ENCODE measurements at regions not wholly inside any gene's neighbourhood (a gene's known extent, or its start where the extent isn't known, plus 50 kb on each side); places are given as distances from the start of the nearest gene placed in this dataset.

DNA sequence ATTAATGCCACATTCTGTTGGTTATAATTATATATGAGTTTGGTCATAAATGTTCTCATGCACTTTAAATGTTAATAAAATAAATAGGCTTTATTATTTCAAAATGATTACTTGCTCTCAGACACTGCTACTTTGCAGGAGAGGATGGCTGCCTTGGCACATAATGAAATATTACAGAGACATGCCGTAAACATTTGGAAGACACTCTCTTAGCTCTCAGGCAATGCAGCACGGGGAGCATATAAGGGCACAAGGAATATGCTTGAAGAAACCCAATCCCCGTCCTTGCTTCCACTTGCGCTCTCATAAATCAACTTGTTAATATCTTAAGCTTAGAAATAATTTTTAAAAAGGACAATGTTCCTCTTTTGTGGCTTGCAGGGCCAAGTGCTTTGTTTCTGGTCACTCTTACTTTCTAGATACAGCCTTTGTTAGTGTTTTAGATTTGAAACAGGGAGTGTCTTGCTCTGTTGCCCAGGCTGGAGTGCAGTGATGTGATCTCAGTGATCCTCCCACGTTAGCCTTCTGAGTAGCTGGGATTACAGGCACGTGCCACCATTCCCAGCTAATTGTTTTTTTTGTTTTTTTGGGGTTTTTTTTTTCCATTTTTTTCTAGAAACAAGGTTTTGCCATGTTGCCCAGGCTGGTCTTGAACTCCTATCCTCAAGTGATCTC, 445.0 kb downstream of the SPRY1 start:
- Histone ChIP-seq H3K4me1 (ENCODE audit: control insufficient read depth, insufficient read depth, low read length, poor library complexity, severe bottlenecking) (peaks cover 4% of the 10 kb centered on the region), H3K4me3 (ENCODE audit: extremely low read depth, insufficient read depth, low read length, poor library complexity, severe bottlenecking) (no peak overlapping the region), H3K9me3 (ENCODE audit: control insufficient read depth, low read length) (peaks cover 11% of the 10 kb centered on the region), H3K36me3 (ENCODE audit: control insufficient read depth, insufficient read depth, low read length) (no peaks in the 10 kb centered on the region), H3K27ac (ENCODE audit: low read depth, low read length, severe bottlenecking) (no peak overlapping the region)
- 93 to 98% methylated on average over 2 to 4 of the region's 6 CpGs for WGBS, 2 experiments (ENCODE audit: insufficient coverage in 2 of 2)

DNA sequence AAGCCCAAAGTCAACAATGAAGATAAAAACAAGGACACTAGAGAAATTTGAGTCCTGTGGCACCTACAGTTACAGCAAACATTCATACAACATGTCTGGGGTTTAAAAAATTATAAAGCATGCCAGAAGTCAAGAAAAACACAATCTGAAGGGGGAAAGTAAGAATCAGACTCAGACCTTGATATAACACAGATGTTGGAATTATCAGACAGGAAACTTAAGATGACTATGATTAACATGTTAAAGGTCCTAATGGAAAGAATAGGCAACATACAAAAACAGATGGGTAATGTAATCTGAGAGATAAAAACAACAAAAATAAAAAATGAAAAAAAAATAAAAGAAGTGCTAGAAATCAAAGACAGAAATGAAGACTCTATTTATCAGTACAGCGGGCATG, 446.5 kb downstream of the SPRY1 start:
- Histone ChIP-seq H3K36me3 (ENCODE audit: control insufficient read depth, insufficient read depth, low read length) (no peaks in the 10 kb centered on the region), H3K4me3 (ENCODE audit: extremely low read depth, insufficient read depth, low read length, poor library complexity, severe bottlenecking) (no peak overlapping the region), H3K27ac (ENCODE audit: low read depth, low read length, severe bottlenecking) (no peak overlapping the region), H3K4me1 (ENCODE audit: control insufficient read depth, insufficient read depth, low read length, poor library complexity, severe bottlenecking) (peaks cover 4% of the 10 kb centered on the region), H3K9me3 (ENCODE audit: control insufficient read depth, low read length) (peaks cover 11% of the 10 kb centered on the region)
- no CpG with 5 or more reads among the region's 1 CpG for WGBS, 2 experiments (ENCODE audit: insufficient coverage in 2 of 2)

DNA sequence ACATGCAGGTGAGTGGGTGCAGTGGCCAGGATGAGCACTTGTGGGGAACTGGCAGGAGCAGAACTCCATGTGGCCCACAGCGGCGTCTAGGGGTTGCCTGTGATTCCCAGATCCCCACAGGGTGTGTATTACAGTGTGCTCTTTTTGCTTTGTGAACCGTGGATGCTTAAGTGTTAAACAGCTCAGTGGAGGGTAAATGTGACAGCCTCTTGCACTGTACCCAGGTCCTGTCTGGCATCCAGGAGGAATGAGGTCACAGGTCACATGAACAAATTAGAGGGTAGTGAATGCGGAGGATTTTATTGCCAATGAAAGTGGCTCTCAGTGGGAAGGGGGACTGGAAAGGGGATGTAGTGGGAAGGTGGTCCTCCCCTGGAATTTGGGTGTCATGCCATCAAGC, 447.8 kb downstream of the SPRY1 start:
- peaks cover 4% of the 10 kb centered on the region for H3K4me1 ChIP-seq (ENCODE audit: control insufficient read depth, insufficient read depth, low read length, poor library complexity, severe bottlenecking)
- H3K27ac ChIP-seq (ENCODE audit: low read depth, low read length, severe bottlenecking) = no peak overlapping the region
- H3K9me3 ChIP-seq (ENCODE audit: control insufficient read depth, low read length) = peaks cover 11% of the 10 kb centered on the region
- H3K36me3 ChIP-seq (ENCODE audit: control insufficient read depth, insufficient read depth, low read length) = no peaks in the 10 kb centered on the region
- H3K4me3 ChIP-seq (ENCODE audit: extremely low read depth, insufficient read depth, low read length, poor library complexity, severe bottlenecking) = no peak overlapping the region
- WGBS, 2 experiments (ENCODE audit: insufficient coverage in 2 of 2) = 94 to 100% methylated on average over 3 to 4 of the region's 4 CpGs

DNA sequence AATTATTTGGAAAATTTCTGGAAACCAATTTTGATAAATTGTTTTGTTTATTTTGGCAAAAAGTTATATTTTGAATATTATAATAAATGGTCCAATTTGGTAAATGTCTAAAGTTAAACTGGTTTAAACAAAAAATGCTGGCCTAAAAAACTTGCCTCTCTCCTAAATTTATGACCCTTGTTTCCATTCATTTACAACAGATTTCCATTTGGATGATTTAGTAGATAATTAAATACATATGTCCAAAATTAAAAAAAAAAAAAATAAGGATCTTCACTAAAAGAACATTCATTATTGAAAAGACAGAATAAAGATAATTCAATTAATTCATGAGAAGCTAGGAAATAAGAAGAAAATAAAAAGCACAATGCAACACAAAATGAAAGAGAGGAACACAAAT, 449.5 kb downstream of the SPRY1 start:
- H3K27ac ChIP-seq (ENCODE audit: low read depth, low read length, severe bottlenecking) = no peak overlapping the region
- H3K9me3 ChIP-seq (ENCODE audit: control insufficient read depth, low read length) = peaks cover 11% of the 10 kb centered on the region
- H3K4me3 ChIP-seq (ENCODE audit: extremely low read depth, insufficient read depth, low read length, poor library complexity, severe bottlenecking) = no peak overlapping the region
- no peaks in the 10 kb centered on the region for H3K36me3 ChIP-seq (ENCODE audit: control insufficient read depth, insufficient read depth, low read length)
- H3K4me1 ChIP-seq (ENCODE audit: control insufficient read depth, insufficient read depth, low read length, poor library complexity, severe bottlenecking) = peaks cover 4% of the 10 kb centered on the region

DNA sequence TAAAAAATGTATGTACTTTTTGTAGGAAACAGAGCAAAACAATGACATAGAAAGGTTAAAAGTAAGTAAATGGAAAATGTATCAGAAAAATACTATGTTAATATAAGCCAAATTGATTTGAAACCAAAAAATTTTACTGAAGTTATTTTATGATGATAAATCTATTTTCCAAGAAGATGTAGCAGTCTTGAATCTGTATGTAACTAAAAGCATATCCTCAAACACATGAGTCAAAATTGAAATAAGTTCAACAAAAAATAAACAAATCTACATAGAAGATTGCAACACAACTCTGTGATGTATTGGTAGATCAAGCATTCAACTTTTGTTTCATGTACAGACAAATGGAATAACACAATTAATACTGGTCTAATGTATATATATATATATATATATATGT, 450.0 kb downstream of the SPRY1 start:
- Histone ChIP-seq H3K4me1 (ENCODE audit: control insufficient read depth, insufficient read depth, low read length, poor library complexity, severe bottlenecking) (peaks cover 4% of the 10 kb centered on the region), H3K27ac (ENCODE audit: low read depth, low read length, severe bottlenecking) (no peak overlapping the region), H3K9me3 (ENCODE audit: control insufficient read depth, low read length) (peaks cover 11% of the 10 kb centered on the region), H3K36me3 (ENCODE audit: control insufficient read depth, insufficient read depth, low read length) (no peaks in the 10 kb centered on the region), H3K4me3 (ENCODE audit: extremely low read depth, insufficient read depth, low read length, poor library complexity, severe bottlenecking) (no peak overlapping the region)

DNA sequence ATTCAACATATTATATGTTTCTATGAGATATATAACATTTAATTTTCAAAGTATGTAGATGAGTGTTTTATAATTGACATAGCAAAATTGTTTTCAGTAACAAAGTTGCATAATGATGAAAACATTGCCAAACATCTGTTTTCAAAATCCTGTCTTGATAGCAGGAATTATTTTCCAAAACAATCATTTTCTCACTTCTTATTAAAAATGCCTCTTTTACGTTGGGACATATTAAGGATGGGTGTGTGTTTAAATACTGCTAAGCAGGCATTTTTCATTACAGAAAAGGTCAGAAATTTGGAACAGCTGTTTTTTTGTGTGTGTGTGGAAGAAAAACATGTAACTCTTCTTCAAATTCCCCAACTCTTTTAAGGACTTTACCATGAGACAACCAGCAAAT, 452.0 kb downstream of the SPRY1 start:
- no CpG with 5 or more reads among the region's 1 CpG for WGBS, 2 experiments (ENCODE audit: insufficient coverage in 2 of 2)
- no peaks in the 10 kb centered on the region for H3K4me1 ChIP-seq (ENCODE audit: control insufficient read depth, insufficient read depth, low read length, poor library complexity, severe bottlenecking)
- no peak overlapping the region for H3K27ac ChIP-seq (ENCODE audit: low read depth, low read length, severe bottlenecking)

DNA sequence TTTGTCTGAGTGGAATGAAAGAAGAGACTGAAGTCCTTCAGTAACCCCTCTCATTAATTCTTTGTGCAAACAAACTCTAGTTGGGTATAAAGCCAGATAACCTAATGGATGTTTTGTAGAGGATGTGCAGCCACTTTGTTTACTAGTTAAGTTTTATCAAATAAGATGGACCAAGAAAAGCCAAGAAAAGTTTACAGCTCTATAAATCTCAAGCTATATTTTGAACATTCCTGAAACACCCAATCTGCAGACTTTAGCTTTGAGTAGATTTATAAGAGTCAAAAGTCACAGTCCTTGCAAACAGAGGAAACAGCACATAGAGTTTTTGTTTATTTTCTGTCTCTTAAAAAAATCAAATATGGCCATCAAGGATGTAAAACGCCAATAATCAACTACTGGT, 452.9 kb downstream of the SPRY1 start:
- Histone ChIP-seq H3K9me3 (ENCODE audit: control insufficient read depth, low read length) (peaks cover 5% of the 10 kb centered on the region), H3K4me3 (ENCODE audit: extremely low read depth, insufficient read depth, low read length, poor library complexity, severe bottlenecking) (no peak overlapping the region), H3K27ac (ENCODE audit: low read depth, low read length, severe bottlenecking) (no peak overlapping the region), H3K4me1 (ENCODE audit: control insufficient read depth, insufficient read depth, low read length, poor library complexity, severe bottlenecking) (no peaks in the 10 kb centered on the region), H3K36me3 (ENCODE audit: control insufficient read depth, insufficient read depth, low read length) (no peaks in the 10 kb centered on the region)
- 100% methylated on average over 1 of the region's 1 CpG; no CpG with 5 or more reads in 1 of the 2 experiments for WGBS, 2 experiments (ENCODE audit: insufficient coverage in 2 of 2)

More for the DNA sequence above, 452.0 kb downstream of the SPRY1 start:
- peaks cover 11% of the 10 kb centered on the region for H3K9me3 ChIP-seq (ENCODE audit: control insufficient read depth, low read length)
- no peaks in the 10 kb centered on the region for H3K36me3 ChIP-seq (ENCODE audit: control insufficient read depth, insufficient read depth, low read length)
- no peak overlapping the region for H3K4me3 ChIP-seq (ENCODE audit: extremely low read depth, insufficient read depth, low read length, poor library complexity, severe bottlenecking)

DNA sequence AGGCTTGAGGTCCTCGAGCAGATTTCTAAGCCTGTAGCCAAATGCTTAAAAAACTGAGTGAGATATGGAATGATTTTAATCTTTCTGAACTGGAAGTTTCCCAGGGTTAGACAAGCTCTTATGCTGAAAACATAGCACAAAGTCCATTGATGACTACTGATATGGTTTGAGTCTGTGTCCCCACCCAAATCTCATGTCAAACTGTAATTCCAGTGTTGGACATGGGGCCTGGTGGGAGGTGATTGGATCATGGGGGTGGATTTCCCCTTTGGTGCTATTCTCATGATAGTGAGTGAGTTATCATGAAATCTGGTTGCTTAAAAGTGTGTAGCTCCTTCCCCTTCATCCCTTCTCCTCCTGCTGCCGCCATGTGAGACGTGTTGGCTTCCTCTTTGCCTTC, 454.9 kb downstream of the SPRY1 start:
- WGBS, 2 experiments (ENCODE audit: insufficient coverage in 2 of 2) = 100% methylated on average over 3 of the region's 3 CpGs
- no peaks in the 10 kb centered on the region for H3K9me3 ChIP-seq (ENCODE audit: control insufficient read depth, low read length)

DNA sequence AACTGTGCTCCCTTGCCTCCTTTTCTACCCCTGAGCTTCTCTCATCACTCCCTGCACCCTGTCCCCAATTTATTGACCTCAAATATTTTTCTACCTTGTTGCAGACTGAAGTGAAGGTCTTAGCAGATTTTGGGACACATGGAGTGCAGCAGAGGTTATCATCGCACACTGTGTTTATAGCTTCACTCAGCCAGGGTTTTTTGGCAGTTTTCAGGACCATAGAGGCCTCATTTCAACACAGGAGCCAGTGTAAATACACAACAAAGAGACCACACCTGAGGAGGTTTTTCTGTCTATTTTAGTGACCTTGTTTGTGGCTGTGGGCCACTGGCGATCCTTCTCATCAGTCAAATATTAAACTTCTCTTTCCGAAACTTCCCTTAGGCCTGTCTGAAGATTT, 457.1 kb downstream of the SPRY1 start:
- H3K36me3 ChIP-seq (ENCODE audit: control insufficient read depth, insufficient read depth, low read length) = no peaks in the 10 kb centered on the region
- H3K4me3 ChIP-seq (ENCODE audit: extremely low read depth, insufficient read depth, low read length, poor library complexity, severe bottlenecking) = no peak overlapping the region
- no peak overlapping the region for H3K27ac ChIP-seq (ENCODE audit: low read depth, low read length, severe bottlenecking)
- H3K4me1 ChIP-seq (ENCODE audit: control insufficient read depth, insufficient read depth, low read length, poor library complexity, severe bottlenecking) = peaks cover 22% of the 10 kb centered on the region
- WGBS, 2 experiments (ENCODE audit: insufficient coverage in 2 of 2) = 100% methylated on average over 1 of the region's 3 CpGs; no CpG with 5 or more reads in 1 of the 2 experiments
- H3K9me3 ChIP-seq (ENCODE audit: control insufficient read depth, low read length) = no peaks in the 10 kb centered on the region

More for the DNA sequence above, 454.9 kb downstream of the SPRY1 start:
- Histone ChIP-seq H3K27ac (ENCODE audit: low read depth, low read length, severe bottlenecking) (no peak overlapping the region), H3K36me3 (ENCODE audit: control insufficient read depth, insufficient read depth, low read length) (no peaks in the 10 kb centered on the region), H3K4me3 (ENCODE audit: extremely low read depth, insufficient read depth, low read length, poor library complexity, severe bottlenecking) (no peak overlapping the region), H3K4me1 (ENCODE audit: control insufficient read depth, insufficient read depth, low read length, poor library complexity, severe bottlenecking) (peaks cover 10% of the 10 kb centered on the region)

DNA sequence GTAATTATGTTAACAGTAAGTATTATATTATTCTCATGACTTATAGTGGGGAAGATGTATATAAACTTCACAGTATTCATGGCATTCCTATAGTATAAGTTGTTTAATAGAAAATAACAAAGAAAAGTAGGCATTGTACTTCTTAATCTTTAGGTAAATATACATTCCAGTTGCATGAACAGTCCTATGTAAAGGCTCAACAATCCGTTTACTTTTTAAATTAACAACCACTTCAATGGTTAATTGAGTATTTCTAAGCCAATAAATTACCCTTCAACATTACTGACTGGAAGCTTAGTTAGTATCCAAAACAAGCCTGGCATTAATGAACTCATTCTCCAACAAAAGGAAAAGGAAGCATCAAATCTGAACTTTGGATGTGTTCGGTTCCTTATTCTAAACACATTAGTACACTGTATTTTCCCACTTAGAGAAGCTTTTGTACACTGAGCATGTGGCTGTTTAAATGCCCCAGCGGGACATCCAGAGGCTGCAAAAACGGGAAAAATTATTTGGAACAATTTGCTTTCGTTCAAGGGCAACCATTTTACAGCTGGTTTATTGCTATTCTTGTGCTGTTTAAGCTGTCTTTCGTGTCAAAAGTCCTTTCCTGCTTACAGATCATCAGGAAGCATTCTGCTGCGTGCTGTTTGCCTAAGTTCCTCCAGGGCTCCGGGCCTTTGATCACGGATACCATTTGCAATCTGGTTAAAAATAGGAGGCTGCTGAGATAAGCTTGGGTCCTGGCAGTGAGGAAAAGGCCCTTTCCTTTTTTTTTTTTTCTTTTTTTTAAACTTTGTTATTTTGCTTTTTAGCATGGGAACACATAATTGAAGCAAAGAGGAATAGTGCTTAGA, 460.3 kb downstream of the SPRY1 start:
- peak overlapping the region; percentile 93 for H3K27ac ChIP-seq (ENCODE audit: low read depth, low read length, severe bottlenecking)
- peaks cover 38% of the 10 kb centered on the region for H3K4me1 ChIP-seq (ENCODE audit: control insufficient read depth, insufficient read depth, low read length, poor library complexity, severe bottlenecking)
- H3K9me3 ChIP-seq (ENCODE audit: control insufficient read depth, low read length) = no peaks in the 10 kb centered on the region
- WGBS, 2 experiments (ENCODE audit: insufficient coverage in 2 of 2) = 0 to 7% methylated on average over 4 to 5 of the region's 9 CpGs
- H3K4me3 ChIP-seq (ENCODE audit: extremely low read depth, insufficient read depth, low read length, poor library complexity, severe bottlenecking) = no peak overlapping the region
- H3K36me3 ChIP-seq (ENCODE audit: control insufficient read depth, insufficient read depth, low read length) = no peaks in the 10 kb centered on the region

DNA sequence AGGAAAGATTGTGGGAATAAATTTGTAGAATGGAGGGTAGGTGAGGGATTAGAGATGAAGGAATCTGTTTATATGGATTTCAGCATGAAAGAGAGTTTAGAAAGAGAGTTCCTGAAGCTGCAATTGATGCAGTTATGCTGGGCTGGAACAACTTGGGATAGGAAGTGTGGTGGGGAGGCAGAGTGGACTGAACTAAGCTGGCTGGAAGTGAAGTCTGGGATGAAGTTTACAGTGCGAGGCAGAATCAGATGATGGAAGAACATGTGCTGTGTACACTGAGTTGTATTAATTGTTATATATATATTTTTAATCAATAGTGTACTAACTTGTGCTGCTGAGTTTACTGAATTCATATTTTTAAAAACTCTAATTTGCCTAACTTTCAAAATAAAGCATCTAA, 461.9 kb downstream of the SPRY1 start:
- peaks cover 40% of the 10 kb centered on the region for H3K4me1 ChIP-seq (ENCODE audit: control insufficient read depth, insufficient read depth, low read length, poor library complexity, severe bottlenecking)
- H3K27ac ChIP-seq (ENCODE audit: low read depth, low read length, severe bottlenecking) = peak overlapping the region; percentile 58
- no peak overlapping the region for H3K4me3 ChIP-seq (ENCODE audit: extremely low read depth, insufficient read depth, low read length, poor library complexity, severe bottlenecking)
- H3K9me3 ChIP-seq (ENCODE audit: control insufficient read depth, low read length) = no peaks in the 10 kb centered on the region
- no CpG with 5 or more reads among the region's 1 CpG for WGBS, 2 experiments (ENCODE audit: insufficient coverage in 2 of 2)
- no peaks in the 10 kb centered on the region for H3K36me3 ChIP-seq (ENCODE audit: control insufficient read depth, insufficient read depth, low read length)
